GM06990 (cell line): ENCODE measurements at regions not wholly inside any gene's neighbourhood (a gene's known extent, or its start where the extent isn't known, plus 50 kb on each side); places are given as distances from the start of the nearest gene placed in this dataset.

Experiments
- DNase-seq: peaks from one replicate; pipeline ENCODE4 v3.0.0-alpha.2; 2011; ENCODE audit not compliant: insufficient read length; ENCODE audit errors: extremely low read depth
- H3K27me3 ChIP-seq: replicated peaks from 2 replicates; pipeline ENCODE4 v1.6.0; 2011; ENCODE audit warnings: low read length; ENCODE audit not compliant: control insufficient read depth, insufficient read depth
- H3K36me3 ChIP-seq: 2 replicates; pipeline ENCODE4 v1.5.1; 2011; ENCODE audit warnings: low read length; ENCODE audit not compliant: control insufficient read depth, insufficient read depth
- H3K4me3 ChIP-seq: replicated peaks from 2 replicates; pipeline ENCODE4 v1.5.1; 2011; ENCODE audit warnings: low read depth, mild to moderate bottlenecking, control low read depth, low read length
- TF ChIP-seq, protein P1 (sequence below): IDR thresholded peaks from 2 replicates; pipeline ENCODE4 v1.5.1; 2011; ENCODE audit warnings: low read length, control low read depth, mild to moderate bottlenecking, inconsistent platforms; ENCODE audit not compliant: insufficient read depth, poor library complexity, severe bottlenecking

DNA sequence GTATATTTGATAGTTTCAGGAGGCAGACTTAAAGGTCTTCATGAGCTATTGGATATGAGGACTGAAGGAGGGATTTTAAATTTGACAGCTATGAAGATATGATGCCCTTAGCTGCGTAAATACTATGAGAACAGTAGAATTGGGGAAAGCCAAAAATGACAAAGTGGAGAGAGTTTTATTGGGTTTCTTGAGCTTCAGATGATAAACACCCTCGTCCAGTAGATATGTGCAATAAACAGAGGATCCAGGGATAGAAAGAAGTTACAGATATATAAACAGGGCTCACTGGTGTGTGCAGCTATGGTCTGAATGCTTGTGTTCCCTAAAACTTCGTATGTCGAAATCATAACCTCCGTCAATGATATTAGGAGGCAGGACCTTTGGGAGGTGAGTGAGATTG lies 131.3 kb downstream of the INHBA start:
- no peak for DNase-seq
- Histone ChIP-seq H3K36me3 (no peaks in the 10 kb centered on the region), H3K4me3 (no peak overlapping the region), H3K27me3 (no peaks in the 10 kb centered on the region)
- TF ChIP-seq, protein P1, sequence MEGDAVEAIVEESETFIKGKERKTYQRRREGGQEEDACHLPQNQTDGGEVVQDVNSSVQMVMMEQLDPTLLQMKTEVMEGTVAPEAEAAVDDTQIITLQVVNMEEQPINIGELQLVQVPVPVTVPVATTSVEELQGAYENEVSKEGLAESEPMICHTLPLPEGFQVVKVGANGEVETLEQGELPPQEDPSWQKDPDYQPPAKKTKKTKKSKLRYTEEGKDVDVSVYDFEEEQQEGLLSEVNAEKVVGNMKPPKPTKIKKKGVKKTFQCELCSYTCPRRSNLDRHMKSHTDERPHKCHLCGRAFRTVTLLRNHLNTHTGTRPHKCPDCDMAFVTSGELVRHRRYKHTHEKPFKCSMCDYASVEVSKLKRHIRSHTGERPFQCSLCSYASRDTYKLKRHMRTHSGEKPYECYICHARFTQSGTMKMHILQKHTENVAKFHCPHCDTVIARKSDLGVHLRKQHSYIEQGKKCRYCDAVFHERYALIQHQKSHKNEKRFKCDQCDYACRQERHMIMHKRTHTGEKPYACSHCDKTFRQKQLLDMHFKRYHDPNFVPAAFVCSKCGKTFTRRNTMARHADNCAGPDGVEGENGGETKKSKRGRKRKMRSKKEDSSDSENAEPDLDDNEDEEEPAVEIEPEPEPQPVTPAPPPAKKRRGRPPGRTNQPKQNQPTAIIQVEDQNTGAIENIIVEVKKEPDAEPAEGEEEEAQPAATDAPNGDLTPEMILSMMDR: no peak

DNA sequence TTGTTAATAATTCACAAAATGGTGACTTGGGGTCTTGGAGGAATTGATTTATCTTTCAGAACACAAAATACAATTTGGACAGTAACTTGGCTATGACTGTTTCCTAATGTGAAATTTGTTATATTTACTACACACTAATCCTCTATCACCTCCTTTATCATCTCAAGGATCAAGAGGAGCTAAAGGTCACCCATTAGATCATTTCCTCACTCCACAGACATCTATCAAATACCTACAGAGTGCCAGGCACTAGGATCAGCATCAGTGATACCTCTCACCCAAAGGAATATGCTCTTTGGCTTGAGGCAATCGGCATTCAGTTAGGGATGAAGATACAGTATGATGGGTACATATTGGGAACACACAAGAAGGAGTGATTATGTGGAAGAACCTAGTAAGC lies 132.1 kb downstream of the INHBA start:
- H3K27me3 ChIP-seq: no peaks in the 10 kb centered on the region
- H3K4me3 ChIP-seq: no peak overlapping the region
- DNase-seq: no peak
- TF ChIP-seq, protein P1: no peak
- H3K36me3 ChIP-seq: no peaks in the 10 kb centered on the region

DNA sequence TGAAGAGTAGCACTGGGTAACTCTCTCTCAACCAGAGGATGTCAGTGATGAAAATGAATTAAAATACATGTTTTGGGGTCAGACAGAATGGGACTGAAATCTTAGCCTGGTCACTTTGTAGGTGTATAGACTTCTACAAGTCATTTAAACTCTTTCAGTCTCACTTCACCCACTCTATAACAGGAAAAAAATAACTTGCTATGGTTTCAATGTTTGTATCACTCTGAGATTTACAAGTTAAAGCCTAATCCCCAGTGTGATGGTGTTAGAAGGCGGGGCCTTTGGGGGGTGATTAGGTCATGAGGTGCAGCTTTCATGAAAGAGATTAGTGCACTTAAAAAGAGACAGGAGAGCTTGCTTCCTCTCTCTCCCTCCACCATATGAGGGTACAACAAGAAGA lies 134.8 kb downstream of the INHBA start:
- Histone ChIP-seq H3K27me3 (no peaks in the 10 kb centered on the region), H3K36me3 (no peaks in the 10 kb centered on the region), H3K4me3 (no peak overlapping the region)
- DNase-seq: no peak
- TF ChIP-seq, protein P1: no peak

DNA sequence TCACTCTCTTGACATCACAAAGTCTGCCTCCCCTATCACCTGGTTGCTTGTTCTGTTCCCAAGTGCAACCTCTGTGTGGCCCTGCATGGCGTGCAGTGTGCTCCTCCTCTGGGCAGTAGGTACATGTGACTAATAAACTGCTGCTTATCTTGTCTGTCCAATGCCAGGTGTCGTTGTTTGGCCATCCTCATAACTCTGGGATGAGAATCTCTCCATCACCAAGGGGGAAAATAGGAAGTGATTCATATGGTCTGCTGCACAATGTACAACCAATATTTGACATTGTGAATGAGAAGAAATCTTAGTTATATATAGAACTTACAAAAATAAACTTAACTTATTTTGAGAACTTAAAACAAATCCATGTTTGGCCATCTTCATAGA lies 135.2 kb downstream of the INHBA start:
- Histone ChIP-seq H3K36me3 (no peaks in the 10 kb centered on the region), H3K4me3 (no peak overlapping the region), H3K27me3 (no peaks in the 10 kb centered on the region)
- no peak for DNase-seq
- TF ChIP-seq, protein P1: no peak

DNA sequence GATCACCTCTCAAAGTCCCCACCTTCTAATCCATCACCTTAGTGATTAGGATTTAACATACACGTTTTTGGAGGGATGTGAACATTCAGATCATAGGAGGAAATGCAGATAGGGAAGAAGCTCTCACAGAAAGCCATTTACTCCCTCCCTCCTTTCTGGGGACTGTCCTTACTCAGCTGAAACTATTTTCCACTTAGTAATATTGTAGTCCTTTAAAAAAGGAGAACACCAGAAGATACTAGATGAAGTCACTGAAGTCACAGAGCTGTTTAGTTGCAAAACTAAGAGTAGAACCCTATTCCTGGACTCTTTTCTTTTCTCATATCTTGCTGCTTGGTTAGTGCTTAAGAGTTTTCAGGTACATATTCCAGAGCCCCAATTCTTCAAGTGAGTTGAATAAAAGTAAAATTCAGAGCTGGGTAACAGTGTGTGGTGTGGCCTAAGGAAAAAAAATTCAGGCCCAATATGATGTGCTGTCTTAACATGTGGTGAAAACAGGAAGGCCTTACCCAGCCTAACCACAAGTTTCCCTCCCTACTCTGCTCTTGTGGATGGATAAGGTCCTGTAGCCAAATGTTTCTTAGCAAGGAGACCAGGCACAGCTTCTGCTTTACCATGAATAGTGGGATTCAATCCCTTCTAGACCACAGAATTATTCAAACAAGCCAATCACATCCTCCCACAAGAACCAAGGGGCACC lies 135.7 kb downstream of the INHBA start:
- no peak for DNase-seq
- no peaks in the 10 kb centered on the region for H3K36me3 ChIP-seq
- no peaks in the 10 kb centered on the region for H3K27me3 ChIP-seq
- TF ChIP-seq, protein P1: no peak
- no peak overlapping the region for H3K4me3 ChIP-seq

DNA sequence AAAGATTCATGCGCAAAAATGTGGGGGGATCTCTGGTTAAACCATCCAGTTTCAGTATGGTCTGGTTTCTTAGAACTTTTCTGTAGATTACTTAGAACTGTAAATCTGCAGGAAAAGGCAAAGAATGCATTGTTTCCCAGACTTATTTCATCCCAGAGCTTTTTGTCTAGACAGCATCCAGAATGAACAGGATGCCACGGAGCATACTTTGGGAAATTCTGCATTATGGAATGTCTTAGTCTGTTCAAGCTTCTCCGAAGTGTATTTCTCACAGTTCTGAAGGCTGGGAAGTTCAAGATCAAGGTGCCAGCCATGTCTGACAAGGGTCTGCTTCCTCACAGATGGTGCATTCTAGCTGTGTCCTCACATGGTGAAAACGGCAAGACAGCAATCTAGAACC lies 136.3 kb downstream of the INHBA start:
- no peak for DNase-seq
- Histone ChIP-seq H3K36me3 (no peaks in the 10 kb centered on the region), H3K4me3 (no peak overlapping the region), H3K27me3 (no peaks in the 10 kb centered on the region)
- TF ChIP-seq, protein P1: no peak
